IMR-90 (cell line): ENCODE measurements at regions not wholly inside any gene's neighbourhood (a gene's known extent, or its start where the extent isn't known, plus 50 kb on each side); places are given as distances from the start of the nearest gene placed in this dataset.

ENCODE experiments used
- ATAC-seq: fragments of 200-7000 bp; cut with Tn5 transposase; 2 replicates; pipeline ENCODE4 v1.9.1; 2020; ENCODE audit warnings: low read depth, mild to moderate bottlenecking, moderate library complexity
- BruUV-seq: library from RNA; stranded (reverse); fragments of 400-500 nt; replicated peaks from 2 replicates; lab custom pipeline; 2021; lab: Mats Ljungman, UMichigan
- CTCF ChIA-PET: fragments of 300-600 bp; formaldehyde crosslinking; extraction: SDS; loops from one replicate; lab custom pipeline; 2021; ENCODE audit warnings: antibody characterized with exemption; lab: Yijun Ruan, JAX
- POLR2A ChIA-PET: fragments of 300-600 bp; sonication (Branson Sonifier 250); formaldehyde crosslinking; loops from one replicate; lab custom pipeline; 2022; ENCODE audit warnings: antibody characterized with exemption; ENCODE audit not compliant: unreplicated experiment; lab: Charles Lee
- DNase-seq: peaks from one replicate; pipeline ENCODE4 v3.0.0; 2013
- H2AFZ ChIP-seq: replicated peaks from 2 replicates; pipeline ENCODE3; 2013; ENCODE audit warnings: low read length, mild to moderate bottlenecking; ENCODE audit not compliant: poor library complexity
- H2AK5ac ChIP-seq: 2 replicates; pipeline ENCODE4 v1.6.1; 2013; ENCODE audit warnings: low read depth, low read length, inconsistent platforms
- H2AK9ac ChIP-seq: replicated peaks from 2 replicates; pipeline ENCODE3; 2013; ENCODE audit warnings: mild to moderate bottlenecking, low read depth, low read length, moderate library complexity; ENCODE audit not compliant: poor library complexity
- H2BK120ac ChIP-seq: 2 replicates; pipeline ENCODE4 v1.6.1; 2013; ENCODE audit warnings: low read depth, low read length, inconsistent platforms
- H2BK15ac ChIP-seq: 3 replicates; pipeline ENCODE4 v1.6.1; 2013; ENCODE audit warnings: low read depth, low read length, inconsistent platforms
- H2BK20ac ChIP-seq: 2 replicates; pipeline ENCODE4 v1.6.1; 2013; ENCODE audit warnings: low read depth, mild to moderate bottlenecking, inconsistent platforms, low read length, moderate library complexity
- H2BK5ac ChIP-seq: 2 replicates; pipeline ENCODE4 v1.6.1; 2013; ENCODE audit warnings: mild to moderate bottlenecking, low read depth, low read length, inconsistent platforms; ENCODE audit not compliant: poor library complexity, severe bottlenecking
- H3K14ac ChIP-seq: replicated peaks from 2 replicates; pipeline ENCODE4 v1.6.1; 2013; ENCODE audit warnings: low read depth, low read length, inconsistent platforms
- H3K18ac ChIP-seq: 2 replicates; pipeline ENCODE4 v1.6.1; 2013; ENCODE audit warnings: low read depth, low read length, control low read depth
- H3K23ac ChIP-seq: 2 replicates; pipeline ENCODE4 v1.6.1; 2013; ENCODE audit warnings: low read depth, low read length, inconsistent platforms
- H3K27ac ChIP-seq: 2 replicates; pipeline ENCODE4 v1.5.1; 2013; ENCODE audit warnings: mild to moderate bottlenecking, control low read depth, low read length; ENCODE audit not compliant: insufficient read depth
- H3K27me3 ChIP-seq: 2 replicates; pipeline ENCODE4 v1.6.1; 2013; ENCODE audit warnings: low read length; ENCODE audit not compliant: control insufficient read depth, insufficient read depth
- H3K36me3 ChIP-seq: 2 replicates; pipeline ENCODE4 v1.6.1; 2013; ENCODE audit warnings: low read length, mixed read lengths; ENCODE audit not compliant: control insufficient read depth, insufficient read depth
- H3K4ac ChIP-seq: 2 replicates; pipeline ENCODE4 v1.6.1; 2013; ENCODE audit warnings: low read depth, low read length, inconsistent platforms
- H3K4me1 ChIP-seq: 2 replicates; pipeline ENCODE4 v1.6.1; 2013; ENCODE audit warnings: low read length, mixed read lengths; ENCODE audit not compliant: control insufficient read depth, insufficient read depth
- H3K4me2 ChIP-seq: 2 replicates; pipeline ENCODE4 v1.6.1; 2013; ENCODE audit warnings: low read depth, mild to moderate bottlenecking, control low read depth, low read length, moderate library complexity
- H3K4me3 ChIP-seq: 2 replicates; pipeline ENCODE4 v1.5.1; 2013; ENCODE audit warnings: low read depth, mild to moderate bottlenecking, control low read depth, low read length, moderate library complexity; ENCODE audit not compliant: insufficient read depth
- H3K56ac ChIP-seq: 2 replicates; pipeline ENCODE4 v1.6.1; 2013; ENCODE audit warnings: low read length, inconsistent platforms; ENCODE audit not compliant: insufficient read depth; ENCODE audit errors: extremely low read depth
- H3K79me1 ChIP-seq, 2 experiments: 2 replicates each; pipeline ENCODE4 v1.6.1; 2013; ENCODE audit warnings: low read length in 2 of 2, inconsistent platforms in 1 of 2, low read depth in 1 of 2
- H3K9ac ChIP-seq: 2 replicates; pipeline ENCODE4 v1.6.1; 2013; ENCODE audit warnings: low read depth, low read length, control low read depth
- H3K9me1 ChIP-seq: 2 replicates; pipeline ENCODE4 v1.6.1; 2013; ENCODE audit warnings: low read length, inconsistent platforms; ENCODE audit not compliant: insufficient read depth
- H3K9me3 ChIP-seq: 2 replicates; pipeline ENCODE4 v1.6.1; 2013; ENCODE audit warnings: low read length; ENCODE audit not compliant: control insufficient read depth, insufficient read depth
- H4K20me1 ChIP-seq: 2 replicates; pipeline ENCODE4 v1.6.1; 2013; ENCODE audit warnings: low read length, inconsistent platforms; ENCODE audit not compliant: insufficient read depth
- H4K5ac ChIP-seq: 2 replicates; pipeline ENCODE4 v1.6.1; 2013; ENCODE audit warnings: mild to moderate bottlenecking, low read depth, low read length, control low read depth
- H4K8ac ChIP-seq, 2 experiments: 2 replicates each; pipeline ENCODE4 v1.6.1; 2013; ENCODE audit warnings: low read depth in 2 of 2, low read length in 2 of 2, control low read depth in 1 of 2, inconsistent platforms in 1 of 2
- H4K91ac ChIP-seq: 2 replicates; pipeline ENCODE4 v1.6.1; 2013; ENCODE audit warnings: low read depth, low read length, inconsistent platforms; ENCODE audit not compliant: insufficient read depth
- BHLHE40 ChIP-seq: fragments of 150-350 bp; IDR thresholded peaks from 2 replicates; pipeline ENCODE4 v1.6.1; 2016; ENCODE audit warnings: mild to moderate bottlenecking, low read depth, low read length
- CEBPB ChIP-seq: IDR thresholded peaks from 2 replicates; pipeline ENCODE4 v1.6.1; 2012; ENCODE audit warnings: low read depth, low read length, improper control_type of control experiment
- MAZ ChIP-seq: IDR thresholded peaks from 2 replicates; pipeline ENCODE4 v1.6.1; 2012; ENCODE audit warnings: low read depth, mild to moderate bottlenecking, low read length, improper control_type of control experiment, moderate library complexity, borderline replicate concordance
- MXI1 ChIP-seq: IDR thresholded peaks from 2 replicates; pipeline ENCODE4 v1.6.1; 2012; ENCODE audit warnings: low read depth, mild to moderate bottlenecking, low read length, moderate library complexity, borderline replicate concordance
- POLR2A ChIP-seq: IDR thresholded peaks from 2 replicates; pipeline ENCODE4 v1.6.1; 2012; ENCODE audit warnings: mild to moderate bottlenecking, low read depth, low read length
- RAD21 ChIP-seq: IDR thresholded peaks from 2 replicates; pipeline ENCODE4 v1.6.1; 2012; ENCODE audit warnings: low read length, improper control_type of control experiment
- RCOR1 ChIP-seq: IDR thresholded peaks from 2 replicates; pipeline ENCODE4 v1.6.1; 2012; ENCODE audit warnings: mild to moderate bottlenecking, low read length, improper control_type of control experiment; ENCODE audit not compliant: insufficient replicate concordance
- RFX5 ChIP-seq: IDR thresholded peaks from 2 replicates; pipeline ENCODE4 v1.8.0; 2012; ENCODE audit warnings: low read depth, mild to moderate bottlenecking, low read length, moderate library complexity
- SMC3 ChIP-seq: fragments of 150-350 bp; IDR thresholded peaks from 2 replicates; pipeline ENCODE4 v1.6.1; 2016; ENCODE audit warnings: low read depth, mild to moderate bottlenecking, antibody characterized with exemption, low read length, moderate library complexity
- dilution Hi-C: fragments of 300-500 bp; cut with HindIII; formaldehyde crosslinking; loops from one replicate; pipeline ENCODE4 v1.14.3; 2018; ENCODE audit warnings: low sequenced_read_pairs; ENCODE audit not compliant: unreplicated experiment
- in situ Hi-C: fragments of 300-500 bp; cut with MboI; formaldehyde crosslinking; loops from 3 replicates; pipeline ENCODE4 v1.14.3; 2019; ENCODE audit warnings: low sequenced_read_pairs, inconsistent platforms, mixed read lengths
- intact Hi-C: fragments of 100-400 bp; cut with micrococcal nuclease; formaldehyde crosslinking; loops from 2 replicates; pipeline ENCODE4 v1.10.0; 2022
- TF ChIP-seq, protein P1 (sequence below): fragments of 150-350 bp; IDR thresholded peaks from 2 replicates; pipeline ENCODE4 v1.6.1; 2016; ENCODE audit warnings: low read depth, mild to moderate bottlenecking, low read length, moderate library complexity, borderline replicate concordance
- TF ChIP-seq, protein P2 (sequence below): conservative IDR thresholded peaks from 2 replicates; pipeline ENCODE4 v1.5.1; 2012; ENCODE audit warnings: mild to moderate bottlenecking, low read depth, low read length, improper control_type of control experiment

- H2AK9ac ChIP-seq: no peak overlapping the region
- no peak overlapping the region for H2AFZ ChIP-seq
- no peak overlapping the region for H4K8ac ChIP-seq
- no peak overlapping the region for H4K91ac ChIP-seq
- H3K4me2 ChIP-seq: no peak overlapping the region
- no peak overlapping the region for H3K23ac ChIP-seq
- no peaks in the 10 kb centered on the region for H3K4me1 ChIP-seq
- H3K14ac ChIP-seq: no peak overlapping the region
- dilution Hi-C loops: no loop called here
- no peak overlapping the region for H2AK5ac ChIP-seq
- H2BK120ac ChIP-seq: no peak overlapping the region
- in situ Hi-C loops: no loop called here
- H3K27me3 ChIP-seq: no peaks in the 10 kb centered on the region
- intact Hi-C loops: no loop called here
- H2BK20ac ChIP-seq: no peak overlapping the region
- no peak overlapping the region for H3K18ac ChIP-seq
- no peak for TF ChIP-seq RFX5
- TF ChIP-seq MAZ: no peak
- TF ChIP-seq POLR2A: no peak
- TF ChIP-seq BHLHE40: no peak
- TF ChIP-seq RAD21: no peak
- TF ChIP-seq MXI1: no peak
- TF ChIP-seq, protein P1, sequence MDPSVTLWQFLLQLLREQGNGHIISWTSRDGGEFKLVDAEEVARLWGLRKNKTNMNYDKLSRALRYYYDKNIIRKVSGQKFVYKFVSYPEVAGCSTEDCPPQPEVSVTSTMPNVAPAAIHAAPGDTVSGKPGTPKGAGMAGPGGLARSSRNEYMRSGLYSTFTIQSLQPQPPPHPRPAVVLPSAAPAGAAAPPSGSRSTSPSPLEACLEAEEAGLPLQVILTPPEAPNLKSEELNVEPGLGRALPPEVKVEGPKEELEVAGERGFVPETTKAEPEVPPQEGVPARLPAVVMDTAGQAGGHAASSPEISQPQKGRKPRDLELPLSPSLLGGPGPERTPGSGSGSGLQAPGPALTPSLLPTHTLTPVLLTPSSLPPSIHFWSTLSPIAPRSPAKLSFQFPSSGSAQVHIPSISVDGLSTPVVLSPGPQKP: no peak
- TF ChIP-seq CEBPB: no peak
- TF ChIP-seq RCOR1: no peak
- TF ChIP-seq SMC3: no peak
- TF ChIP-seq, protein P2, sequence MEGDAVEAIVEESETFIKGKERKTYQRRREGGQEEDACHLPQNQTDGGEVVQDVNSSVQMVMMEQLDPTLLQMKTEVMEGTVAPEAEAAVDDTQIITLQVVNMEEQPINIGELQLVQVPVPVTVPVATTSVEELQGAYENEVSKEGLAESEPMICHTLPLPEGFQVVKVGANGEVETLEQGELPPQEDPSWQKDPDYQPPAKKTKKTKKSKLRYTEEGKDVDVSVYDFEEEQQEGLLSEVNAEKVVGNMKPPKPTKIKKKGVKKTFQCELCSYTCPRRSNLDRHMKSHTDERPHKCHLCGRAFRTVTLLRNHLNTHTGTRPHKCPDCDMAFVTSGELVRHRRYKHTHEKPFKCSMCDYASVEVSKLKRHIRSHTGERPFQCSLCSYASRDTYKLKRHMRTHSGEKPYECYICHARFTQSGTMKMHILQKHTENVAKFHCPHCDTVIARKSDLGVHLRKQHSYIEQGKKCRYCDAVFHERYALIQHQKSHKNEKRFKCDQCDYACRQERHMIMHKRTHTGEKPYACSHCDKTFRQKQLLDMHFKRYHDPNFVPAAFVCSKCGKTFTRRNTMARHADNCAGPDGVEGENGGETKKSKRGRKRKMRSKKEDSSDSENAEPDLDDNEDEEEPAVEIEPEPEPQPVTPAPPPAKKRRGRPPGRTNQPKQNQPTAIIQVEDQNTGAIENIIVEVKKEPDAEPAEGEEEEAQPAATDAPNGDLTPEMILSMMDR: no peak
- H3K4ac ChIP-seq: no peak overlapping the region
- ATAC-seq (no peak), DNase-seq (no peak)
- no peaks in the 10 kb centered on the region for H3K9me3 ChIP-seq
- ChIA-PET CTCF (no interaction called here), POLR2A (no interaction called here)
- BruUV-seq: no TSS peak
- H2BK5ac ChIP-seq: no peak overlapping the region
- H3K36me3 ChIP-seq: no peaks in the 10 kb centered on the region
- H2BK15ac ChIP-seq: no peak overlapping the region
- H4K20me1 ChIP-seq: no peaks in the 10 kb centered on the region
- no peaks in the 10 kb centered on the region for H3K9me1 ChIP-seq
- H3K56ac ChIP-seq: no peak overlapping the region
- H4K5ac ChIP-seq: no peak overlapping the region
- H3K4me3 ChIP-seq: no peak overlapping the region
- no peaks in the 10 kb centered on the region for H3K79me1 ChIP-seq
- no peak overlapping the region for H3K9ac ChIP-seq
- no peak overlapping the region for H3K27ac ChIP-seq
Measured at GRCh38 chr2:57554348-57554747, 492.3 kb upstream of the VRK2 start.
